Astrocyte of the spinal cord (primary cell): ENCODE measurements at regions not wholly inside any gene's neighbourhood (a gene's known extent, or its start where the extent isn't known, plus 50 kb on each side); places are given as distances from the start of the nearest gene placed in this dataset.

ENCODE experiments used
- DNase-seq: peaks from one replicate; pipeline ENCODE4 v3.0.0; 2011; ENCODE audit warnings: low read depth, low spot score
- H3K4me3 ChIP-seq: 2 replicates; pipeline ENCODE4 v1.5.1; 2011; ENCODE audit warnings: low read depth, mild to moderate bottlenecking, low read length, moderate library complexity
- in situ Hi-C: cut with HindIII; loops from 2 replicates; pipeline ENCODE4 v1.10.0; 2017; ENCODE audit warnings: low sequenced_read_pairs
- TF ChIP-seq, protein P1 (sequence below): IDR thresholded peaks from 2 replicates; pipeline ENCODE4 v1.5.1; 2012; ENCODE audit warnings: low read depth, mild to moderate bottlenecking, low read length, inconsistent platforms

DNA sequence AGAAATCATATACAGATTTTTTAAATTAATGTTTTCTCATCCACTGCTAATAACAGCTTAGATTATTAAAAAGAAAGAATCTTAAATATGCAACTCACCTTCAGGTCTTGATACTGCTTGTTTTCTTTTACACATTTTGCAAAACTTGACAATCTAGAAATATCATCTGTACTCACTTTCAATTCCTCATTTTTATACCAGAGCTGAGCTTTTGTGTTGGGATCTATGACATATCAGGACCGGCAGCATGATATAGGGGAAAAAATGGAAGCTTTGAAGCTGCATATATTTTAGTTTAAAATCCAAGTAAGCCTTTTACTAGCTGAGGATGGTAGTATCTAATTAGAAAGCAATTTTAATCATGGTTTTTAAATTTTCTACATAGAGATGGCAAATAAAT lies 75.7 kb upstream of the SMARCA2 start:
- DNase-seq = no peak
- in situ Hi-C loops = no loop called here
- no peak overlapping the region for H3K4me3 ChIP-seq
- TF ChIP-seq, protein P1, sequence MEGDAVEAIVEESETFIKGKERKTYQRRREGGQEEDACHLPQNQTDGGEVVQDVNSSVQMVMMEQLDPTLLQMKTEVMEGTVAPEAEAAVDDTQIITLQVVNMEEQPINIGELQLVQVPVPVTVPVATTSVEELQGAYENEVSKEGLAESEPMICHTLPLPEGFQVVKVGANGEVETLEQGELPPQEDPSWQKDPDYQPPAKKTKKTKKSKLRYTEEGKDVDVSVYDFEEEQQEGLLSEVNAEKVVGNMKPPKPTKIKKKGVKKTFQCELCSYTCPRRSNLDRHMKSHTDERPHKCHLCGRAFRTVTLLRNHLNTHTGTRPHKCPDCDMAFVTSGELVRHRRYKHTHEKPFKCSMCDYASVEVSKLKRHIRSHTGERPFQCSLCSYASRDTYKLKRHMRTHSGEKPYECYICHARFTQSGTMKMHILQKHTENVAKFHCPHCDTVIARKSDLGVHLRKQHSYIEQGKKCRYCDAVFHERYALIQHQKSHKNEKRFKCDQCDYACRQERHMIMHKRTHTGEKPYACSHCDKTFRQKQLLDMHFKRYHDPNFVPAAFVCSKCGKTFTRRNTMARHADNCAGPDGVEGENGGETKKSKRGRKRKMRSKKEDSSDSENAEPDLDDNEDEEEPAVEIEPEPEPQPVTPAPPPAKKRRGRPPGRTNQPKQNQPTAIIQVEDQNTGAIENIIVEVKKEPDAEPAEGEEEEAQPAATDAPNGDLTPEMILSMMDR = no peak

DNA sequence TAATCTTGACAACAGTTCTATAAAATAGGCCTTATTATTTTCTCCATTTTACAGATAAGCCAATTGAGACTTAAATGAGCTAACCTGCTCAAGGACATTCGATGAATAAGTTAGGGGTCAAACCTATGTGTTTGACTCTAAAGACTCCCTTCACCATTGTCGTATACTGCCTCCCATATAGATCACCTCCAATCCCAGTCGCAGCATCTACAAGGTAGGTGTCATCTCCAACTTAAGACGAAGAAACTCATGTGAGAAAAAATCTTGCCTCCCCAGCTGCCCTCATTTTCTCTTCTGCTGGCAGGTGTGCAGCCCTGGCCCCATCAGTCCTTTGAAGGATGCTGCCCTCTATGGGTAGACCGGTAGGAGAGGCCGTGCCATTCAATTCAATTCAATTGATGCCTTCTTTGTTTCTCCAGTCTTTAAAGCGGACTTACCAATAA lies 75.2 kb upstream of the SMARCA2 start:
- TF ChIP-seq, protein P1 = peak; percentile 48
- in situ Hi-C loops = no loop called here
- no peak overlapping the region for H3K4me3 ChIP-seq
- DNase-seq = no peak

DNA sequence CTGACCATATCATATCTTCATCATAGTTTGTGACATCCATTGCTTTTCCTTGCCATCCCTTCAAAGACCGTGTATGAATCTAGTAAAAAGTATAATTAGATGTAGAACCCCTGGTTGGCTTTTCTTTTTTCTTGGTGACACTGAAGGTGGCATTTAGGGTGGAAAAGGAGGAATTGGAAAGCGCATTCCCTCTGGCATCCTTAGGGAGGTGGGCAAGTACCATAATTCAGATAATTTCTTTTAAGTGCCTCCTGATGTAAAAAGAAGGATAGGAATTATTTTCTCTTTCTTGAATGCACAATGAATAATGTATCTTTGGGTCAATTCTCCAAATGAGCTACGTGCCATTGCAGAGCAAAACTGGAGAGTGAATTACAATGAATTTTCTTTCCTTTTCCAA lies 73.2 kb upstream of the SMARCA2 start:
- DNase-seq = no peak
- TF ChIP-seq, protein P1 = peak; percentile 23
- no peak overlapping the region for H3K4me3 ChIP-seq
- in situ Hi-C loops = no loop called here

DNA sequence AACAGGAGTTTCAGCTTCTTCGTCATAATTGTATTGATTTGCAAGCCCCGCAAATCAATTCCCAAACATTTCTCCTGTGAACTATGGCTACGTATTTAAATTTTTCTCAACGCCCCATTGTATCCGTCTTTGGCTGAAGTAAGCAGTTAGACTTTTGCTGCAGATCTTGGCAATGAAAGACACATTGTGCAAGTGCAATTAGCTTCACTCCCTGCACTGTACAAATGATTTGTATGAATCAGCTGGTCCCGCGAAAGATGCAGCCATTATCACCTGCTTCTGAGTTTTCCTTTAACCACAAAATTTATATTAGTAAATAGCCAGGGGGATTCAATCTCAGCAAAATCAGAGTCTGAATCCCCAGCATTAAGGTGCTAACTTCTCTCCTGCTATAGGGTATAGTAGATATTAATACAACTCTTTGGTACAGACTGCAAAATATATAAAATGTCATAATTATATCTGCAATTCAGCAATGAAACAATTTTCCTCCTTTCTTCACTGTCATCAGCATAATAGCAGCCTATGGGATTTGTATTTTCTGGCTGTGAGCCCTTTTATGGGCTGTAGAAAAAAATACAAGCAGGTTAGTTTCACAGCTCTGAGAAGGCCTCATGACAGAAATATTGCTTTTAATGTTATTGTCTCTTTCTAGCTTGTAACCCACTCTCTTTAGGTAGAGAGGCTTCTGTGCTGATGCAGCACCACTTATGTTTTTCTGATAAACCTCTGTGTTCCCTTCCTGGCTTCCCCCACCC lies 68.4 kb upstream of the SMARCA2 start:
- TF ChIP-seq, protein P1 = no peak
- H3K4me3 ChIP-seq = no peak overlapping the region
- in situ Hi-C loops = no loop called here
- no peak for DNase-seq

DNA sequence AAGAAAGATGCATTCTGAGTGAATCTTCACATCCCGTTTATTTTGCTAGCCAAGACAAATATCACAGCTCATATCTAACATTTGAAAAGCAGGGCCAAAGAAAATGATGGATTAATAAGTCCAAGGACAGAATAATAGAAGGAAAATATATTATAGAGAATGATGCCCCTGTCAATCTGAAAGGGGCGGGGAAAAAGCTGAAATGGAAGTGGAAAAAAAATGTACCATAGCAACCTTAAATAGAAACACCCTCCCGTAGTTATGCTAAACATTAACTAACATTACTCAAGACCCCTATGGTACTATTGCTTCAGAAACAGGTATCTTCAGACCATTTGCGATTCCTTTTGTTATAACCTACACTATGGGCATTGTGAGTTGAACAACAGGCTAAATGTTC lies 67.7 kb upstream of the SMARCA2 start:
- no peak overlapping the region for H3K4me3 ChIP-seq
- in situ Hi-C loops = no loop called here
- no peak for DNase-seq
- TF ChIP-seq, protein P1 = no peak

DNA sequence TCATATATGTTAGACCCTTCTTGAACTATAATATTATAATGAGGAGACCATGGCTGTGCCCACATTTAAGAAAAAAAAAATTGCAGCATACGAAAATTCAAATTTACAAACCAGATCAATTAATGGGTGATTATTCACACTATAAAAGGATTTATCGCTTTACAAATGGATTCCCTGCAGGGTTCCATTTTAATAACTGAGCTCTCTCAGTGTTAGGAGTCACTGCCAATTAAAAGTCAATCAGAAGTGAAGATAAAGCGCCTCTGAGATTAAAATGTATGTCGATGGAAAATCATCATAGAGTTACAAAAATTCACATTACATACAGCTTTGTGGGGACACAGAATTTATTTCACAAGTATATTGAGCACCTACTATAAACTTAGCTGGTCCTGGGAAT lies 66.6 kb upstream of the SMARCA2 start:
- H3K4me3 ChIP-seq = no peak overlapping the region
- TF ChIP-seq, protein P1 = no peak
- in situ Hi-C loops = no loop called here
- DNase-seq = no peak
